Endodermal cell (in vitro differentiated cells): ENCODE measurements at regions not wholly inside any gene's neighbourhood (a gene's known extent, or its start where the extent isn't known, plus 50 kb on each side); places are given as distances from the start of the nearest gene placed in this dataset.

Source experiments
- DNase-seq: peaks from one replicate; pipeline ENCODE4 v3.0.0-alpha.2; 2017
- H3K27ac ChIP-seq: 2 replicates; pipeline ENCODE4 v1.5.1; 2013; ENCODE audit warnings: mild to moderate bottlenecking, low read depth, low read length, moderate library complexity
- H3K27me3 ChIP-seq: 2 replicates; pipeline ENCODE4 v1.6.1; 2013; ENCODE audit warnings: mild to moderate bottlenecking, low read length, moderate library complexity; ENCODE audit not compliant: insufficient read depth, control insufficient read depth, poor library complexity, severe bottlenecking
- H3K36me3 ChIP-seq: 2 replicates; pipeline ENCODE4 v1.7.0; 2013; ENCODE audit warnings: mild to moderate bottlenecking, low read length, moderate library complexity; ENCODE audit not compliant: control insufficient read depth, insufficient read depth
- H3K4me1 ChIP-seq: one replicate; pipeline ENCODE4 v1.7.0; 2013; ENCODE audit warnings: low read length; ENCODE audit not compliant: control insufficient read depth, insufficient read depth
- H3K4me3 ChIP-seq: 2 replicates; pipeline ENCODE4 v1.5.1; 2013; ENCODE audit warnings: mild to moderate bottlenecking, low read length, moderate library complexity
- H3K9ac ChIP-seq: 2 replicates; pipeline ENCODE4 v1.6.1; 2013; ENCODE audit warnings: mild to moderate bottlenecking, low read length, moderate library complexity; ENCODE audit not compliant: poor library complexity, severe bottlenecking; ENCODE audit errors: extremely low read depth
- H3K9me3 ChIP-seq: 2 replicates; pipeline ENCODE4 v1.6.1; 2013; ENCODE audit warnings: mild to moderate bottlenecking, low read length, moderate library complexity; ENCODE audit not compliant: control insufficient read depth
- H3K27ac Mint-ChIP-seq: 2 replicates; pipeline ENCODE4 v1.8.0; 2020; ENCODE audit warnings: mixed read lengths
- H3K27me3 Mint-ChIP-seq: 2 replicates; pipeline ENCODE4 v1.8.0; 2021; ENCODE audit warnings: mild to moderate bottlenecking, mixed read lengths; ENCODE audit not compliant: insufficient read depth
- H3K36me3 Mint-ChIP-seq: 2 replicates; pipeline ENCODE4 v1.8.0; 2020; ENCODE audit warnings: low read depth, mixed read lengths
- H3K4me1 Mint-ChIP-seq: 2 replicates; pipeline ENCODE4 v1.8.0; 2020; ENCODE audit warnings: mixed read lengths
- H3K4me3 Mint-ChIP-seq: 2 replicates; pipeline ENCODE4 v1.8.0; 2020; ENCODE audit warnings: mild to moderate bottlenecking, moderate library complexity, mixed read lengths
- H3K9me3 Mint-ChIP-seq: 2 replicates; pipeline ENCODE4 v1.8.0; 2020; ENCODE audit warnings: mild to moderate bottlenecking, mixed read lengths
- CTCF ChIP-seq: fragments of 200-600 bp; sonication (generic); conservative IDR thresholded peaks from 2 replicates; pipeline ENCODE4 v1.5.0; 2021; ENCODE audit warnings: antibody characterized with exemption, mild to moderate bottlenecking
- WGBS, 2 experiments: methylation state at CpG; one replicate each; pipeline versions ENCODE4 v1.1.5 to v1.1.7; 2013; ENCODE audit warnings: missing lambda C conversion rate in 2 of 2, mixed read lengths in 1 of 2; ENCODE audit not compliant: insufficient coverage in 1 of 2, insufficient read length in 1 of 2; 5-methylcytosine and 5-hydroxymethylcytosine counted together

- H3K4me1 Mint-ChIP-seq, result no peaks in the 10 kb centered on the region
- no peak for DNase-seq
- Histone ChIP-seq H3K9ac (no peak overlapping the region), H3K27ac (no peak overlapping the region), H3K4me3 (no peak overlapping the region), H3K27me3 (peaks cover 29% of the 10 kb centered on the region), H3K9me3 (no peaks in the 10 kb centered on the region), H3K4me1 (no peaks in the 10 kb centered on the region), H3K36me3 (no peaks in the 10 kb centered on the region)
- H3K9me3 Mint-ChIP-seq, result no peaks in the 10 kb centered on the region
- 93 to 99% methylated on average over 8 to 9 of the region's 9 CpGs for WGBS, 2 experiments
- H3K27me3 Mint-ChIP-seq, result peaks cover 18% of the 10 kb centered on the region
- no peak overlapping the region for H3K4me3 Mint-ChIP-seq
- no peak overlapping the region for H3K27ac Mint-ChIP-seq
- no peaks in the 10 kb centered on the region for H3K36me3 Mint-ChIP-seq
- TF ChIP-seq CTCF, result peak; percentile 26
Observed at GRCh38 chr1:38208716-38209632, 162.4 kb upstream of the POU3F1 start.

- no peak for TF ChIP-seq CTCF
- H3K27me3 Mint-ChIP-seq, result peaks cover 16% of the 10 kb centered on the region
- H3K4me3 ChIP-seq, result no peak overlapping the region
- no peak overlapping the region for H3K27ac Mint-ChIP-seq
- no peaks in the 10 kb centered on the region for H3K4me1 Mint-ChIP-seq
- H3K9me3 ChIP-seq, result no peaks in the 10 kb centered on the region
- H3K36me3 Mint-ChIP-seq, result no peaks in the 10 kb centered on the region
- H3K27me3 ChIP-seq, result peaks cover 33% of the 10 kb centered on the region
- DNase-seq, result no peak
- H3K4me1 ChIP-seq, result no peaks in the 10 kb centered on the region
- H3K4me3 Mint-ChIP-seq, result no peak overlapping the region
- H3K27ac ChIP-seq, result no peak overlapping the region
- no peak overlapping the region for H3K9ac ChIP-seq
- no peaks in the 10 kb centered on the region for H3K9me3 Mint-ChIP-seq
- H3K36me3 ChIP-seq, result no peaks in the 10 kb centered on the region
- WGBS, 2 experiments, result 91 to 100% methylated on average over 1 to 4 of the region's 4 CpGs
Observed at GRCh38 chr1:38207906-38208305, 161.3 kb upstream of the POU3F1 start.

GRCh38 chr1:38207275-38207674 is 160.7 kb upstream of the POU3F1 start:
- H3K4me1 Mint-ChIP-seq, result no peaks in the 10 kb centered on the region
- H3K9me3 Mint-ChIP-seq, result no peaks in the 10 kb centered on the region
- H3K9ac ChIP-seq, result no peak overlapping the region

More at GRCh38 chr1:38207275-38207674, 160.7 kb upstream of the POU3F1 start:
- DNase-seq, result peak; percentile 55
- Histone ChIP-seq H3K27me3 (peaks cover 32% of the 10 kb centered on the region), H3K9me3 (no peaks in the 10 kb centered on the region), H3K4me1 (no peaks in the 10 kb centered on the region), H3K27ac (no peak overlapping the region), H3K4me3 (no peak overlapping the region), H3K36me3 (no peaks in the 10 kb centered on the region)
- no peak for TF ChIP-seq CTCF
- no peaks in the 10 kb centered on the region for H3K36me3 Mint-ChIP-seq
- peaks cover 15% of the 10 kb centered on the region for H3K27me3 Mint-ChIP-seq
- H3K4me3 Mint-ChIP-seq, result no peak overlapping the region
- H3K27ac Mint-ChIP-seq, result no peak overlapping the region
- WGBS, 2 experiments, result 92 to 95% methylated on average over 11 to 15 of the region's 15 CpGs
